ENCODE measurements at regions not wholly inside any gene's neighbourhood (a gene's known extent, or its start where the extent isn't known, plus 50 kb on each side); places are given as distances from the start of the nearest gene placed in this dataset.

GRCh38 chr1:9435854-9436640 is 103.2 kb upstream of the SLC25A33 start:
- H3K27ac Mint-ChIP-seq: no peak overlapping the region
- H3K9me3 Mint-ChIP-seq: no peaks in the 10 kb centered on the region
- no peak for ATAC-seq
- TF ChIP-seq, protein P1, sequence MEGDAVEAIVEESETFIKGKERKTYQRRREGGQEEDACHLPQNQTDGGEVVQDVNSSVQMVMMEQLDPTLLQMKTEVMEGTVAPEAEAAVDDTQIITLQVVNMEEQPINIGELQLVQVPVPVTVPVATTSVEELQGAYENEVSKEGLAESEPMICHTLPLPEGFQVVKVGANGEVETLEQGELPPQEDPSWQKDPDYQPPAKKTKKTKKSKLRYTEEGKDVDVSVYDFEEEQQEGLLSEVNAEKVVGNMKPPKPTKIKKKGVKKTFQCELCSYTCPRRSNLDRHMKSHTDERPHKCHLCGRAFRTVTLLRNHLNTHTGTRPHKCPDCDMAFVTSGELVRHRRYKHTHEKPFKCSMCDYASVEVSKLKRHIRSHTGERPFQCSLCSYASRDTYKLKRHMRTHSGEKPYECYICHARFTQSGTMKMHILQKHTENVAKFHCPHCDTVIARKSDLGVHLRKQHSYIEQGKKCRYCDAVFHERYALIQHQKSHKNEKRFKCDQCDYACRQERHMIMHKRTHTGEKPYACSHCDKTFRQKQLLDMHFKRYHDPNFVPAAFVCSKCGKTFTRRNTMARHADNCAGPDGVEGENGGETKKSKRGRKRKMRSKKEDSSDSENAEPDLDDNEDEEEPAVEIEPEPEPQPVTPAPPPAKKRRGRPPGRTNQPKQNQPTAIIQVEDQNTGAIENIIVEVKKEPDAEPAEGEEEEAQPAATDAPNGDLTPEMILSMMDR (IDR thresholded peaks at IDR 0.05): no peak
- peaks cover 5% of the 10 kb centered on the region for H3K27me3 Mint-ChIP-seq
- H3K4me3 Mint-ChIP-seq: no peak overlapping the region
- no peaks in the 10 kb centered on the region for H3K36me3 Mint-ChIP-seq (ENCODE audit: low read depth)
- no peaks in the 10 kb centered on the region for H3K4me1 Mint-ChIP-seq (ENCODE audit: low read depth)
- ChIA-PET POLR2A (interaction anchor here (0.6 kb wide), 1 partner anchor 18 kb away, joined by 3 read pairs; no protein-coding TSS in a partner anchor), CTCF (no interaction called here)
- intact Hi-C loops (cut with micrococcal nuclease): no loop called here
- DNase-seq: no peak

GRCh38 chr1:9437961-9438430 is 101.3 kb upstream of the SLC25A33 start:
- Mint-ChIP-seq H3K27ac (no peak overlapping the region), H3K36me3 (ENCODE audit: low read depth) (no peaks in the 10 kb centered on the region), H3K4me3 (no peak overlapping the region), H3K4me1 (ENCODE audit: low read depth) (no peaks in the 10 kb centered on the region), H3K9me3 (no peaks in the 10 kb centered on the region), H3K27me3 (peaks cover 5% of the 10 kb centered on the region)
- intact Hi-C loops (cut with micrococcal nuclease): no loop called here
- POLR2A ChIA-PET: no interaction called here
- no peak for DNase-seq
- TF ChIP-seq, protein P1 (IDR thresholded peaks at IDR 0.05): no peak
- no peak for ATAC-seq
- CTCF ChIA-PET: no interaction called here

GRCh38 chr1:9438431-9439073 is 100.7 kb upstream of the SLC25A33 start:
- no peak for ATAC-seq
- ChIA-PET CTCF (interaction anchor here (1.2 kb wide), 1 partner anchor 149 kb away, joined by 3 read pairs; no protein-coding TSS in a partner anchor), POLR2A (no interaction called here)
- no peak overlapping the region for H3K4me3 Mint-ChIP-seq
- H3K36me3 Mint-ChIP-seq (ENCODE audit: low read depth): no peaks in the 10 kb centered on the region
- H3K4me1 Mint-ChIP-seq (ENCODE audit: low read depth): no peaks in the 10 kb centered on the region
- intact Hi-C loops (cut with micrococcal nuclease): no loop called here
- TF ChIP-seq, protein P1 (IDR thresholded peaks at IDR 0.05): no peak
- DNase-seq: no peak
- no peak overlapping the region for H3K27ac Mint-ChIP-seq
- no peaks in the 10 kb centered on the region for H3K9me3 Mint-ChIP-seq
- peaks cover 5% of the 10 kb centered on the region for H3K27me3 Mint-ChIP-seq

DNA sequence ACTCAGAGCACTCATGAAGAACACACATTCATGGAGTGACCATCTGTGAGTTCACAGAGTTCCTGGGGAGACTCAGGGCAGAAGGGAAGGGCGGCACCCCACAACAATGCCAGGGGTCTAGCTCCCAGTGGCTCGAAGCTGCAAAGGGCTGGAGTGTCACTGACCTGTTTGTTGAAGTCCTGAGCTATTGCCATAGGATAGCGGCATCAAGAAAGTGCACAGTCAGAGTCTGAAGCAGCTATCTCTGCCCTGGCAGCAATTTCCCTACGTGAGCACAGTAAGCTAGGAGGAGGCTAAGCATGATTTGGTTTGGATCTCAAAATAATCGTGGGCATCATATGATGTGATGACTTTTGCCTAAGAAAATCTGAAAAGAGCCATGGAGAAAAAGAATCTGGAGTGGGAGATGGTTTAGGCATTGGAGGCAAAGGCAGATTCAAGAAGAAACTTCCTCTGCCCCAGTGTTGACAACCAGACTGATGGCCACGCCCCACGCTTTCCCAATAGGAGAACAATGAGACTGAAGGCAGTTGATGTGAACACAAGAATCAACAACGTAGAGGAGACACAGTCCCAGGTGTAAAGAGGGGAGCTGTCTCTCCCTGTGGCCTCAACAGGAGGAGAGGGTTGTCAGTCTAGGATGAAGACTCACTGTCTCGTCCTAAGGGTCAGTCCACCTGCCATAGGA is 100.0 kb upstream of the SLC25A33 start:
- DNase-seq (no peak), ATAC-seq (no peak)
- peaks cover 5% of the 10 kb centered on the region for H3K27me3 Mint-ChIP-seq
- no peak overlapping the region for H3K27ac Mint-ChIP-seq
- intact Hi-C loops (cut with micrococcal nuclease): no loop called here
- H3K36me3 Mint-ChIP-seq (ENCODE audit: low read depth): no peaks in the 10 kb centered on the region
- ChIA-PET POLR2A (no interaction called here), CTCF (interaction anchor here (1.2 kb wide), 1 partner anchor 149 kb away, joined by 3 read pairs; no protein-coding TSS in a partner anchor)
- no peaks in the 10 kb centered on the region for H3K9me3 Mint-ChIP-seq
- H3K4me1 Mint-ChIP-seq (ENCODE audit: low read depth): no peaks in the 10 kb centered on the region
- TF ChIP-seq, protein P1 (IDR thresholded peaks at IDR 0.05): no peak
- H3K4me3 Mint-ChIP-seq: no peak overlapping the region
